ENCODE measurements at regions not wholly inside any gene's neighbourhood (a gene's known extent, or its start where the extent isn't known, plus 50 kb on each side); places are given as distances from the start of the nearest gene placed in this dataset.

GRCh38 chr1:93807311-93807930 is 71.6 kb downstream of the DNTTIP2 start:
- TF ChIP-seq, protein P1, sequence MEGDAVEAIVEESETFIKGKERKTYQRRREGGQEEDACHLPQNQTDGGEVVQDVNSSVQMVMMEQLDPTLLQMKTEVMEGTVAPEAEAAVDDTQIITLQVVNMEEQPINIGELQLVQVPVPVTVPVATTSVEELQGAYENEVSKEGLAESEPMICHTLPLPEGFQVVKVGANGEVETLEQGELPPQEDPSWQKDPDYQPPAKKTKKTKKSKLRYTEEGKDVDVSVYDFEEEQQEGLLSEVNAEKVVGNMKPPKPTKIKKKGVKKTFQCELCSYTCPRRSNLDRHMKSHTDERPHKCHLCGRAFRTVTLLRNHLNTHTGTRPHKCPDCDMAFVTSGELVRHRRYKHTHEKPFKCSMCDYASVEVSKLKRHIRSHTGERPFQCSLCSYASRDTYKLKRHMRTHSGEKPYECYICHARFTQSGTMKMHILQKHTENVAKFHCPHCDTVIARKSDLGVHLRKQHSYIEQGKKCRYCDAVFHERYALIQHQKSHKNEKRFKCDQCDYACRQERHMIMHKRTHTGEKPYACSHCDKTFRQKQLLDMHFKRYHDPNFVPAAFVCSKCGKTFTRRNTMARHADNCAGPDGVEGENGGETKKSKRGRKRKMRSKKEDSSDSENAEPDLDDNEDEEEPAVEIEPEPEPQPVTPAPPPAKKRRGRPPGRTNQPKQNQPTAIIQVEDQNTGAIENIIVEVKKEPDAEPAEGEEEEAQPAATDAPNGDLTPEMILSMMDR (IDR thresholded peaks at IDR 0.05), result no peak
- TF ChIP-seq POLR2A (IDR thresholded peaks at IDR 0.05), result no peak
- no peak overlapping the region for H3K27ac ChIP-seq
- no peak for DNase-seq
- H3K9me3 ChIP-seq, result peaks cover 0 to 22% (median 0%) of the 10 kb centered on the region in 12 donors
- H3K4me1 ChIP-seq, result peaks cover 0 to 36% (median 19%) of the 10 kb centered on the region in 12 donors
- ATAC-seq, result no peak
- 80 to 87% (median 83%) methylated on average over 2 of the region's 2 CpGs for WGBS, 4 donors
- H3K27me3 ChIP-seq, result no peaks in the 10 kb centered on the region
- intact Hi-C loops (cut with DNase I), result no loop called here
- no peaks in the 10 kb centered on the region for H3K36me3 ChIP-seq
- H3K4me3 ChIP-seq, result no peak overlapping the region

- no peak for TF ChIP-seq POLR2A (IDR thresholded peaks at IDR 0.05)
- TF ChIP-seq, protein P1 (IDR thresholded peaks at IDR 0.05), result no peak
- Histone ChIP-seq H3K4me1 (peaks cover 0 to 23% (median 12%) of the 10 kb centered on the region in 12 donors), H3K36me3 (no peaks in the 10 kb centered on the region), H3K27me3 (no peaks in the 10 kb centered on the region), H3K27ac (peak overlapping the region in 10 of 12 donors; percentile 9 to 67 (median 41)), H3K4me3 (no peak overlapping the region), H3K9me3 (peaks cover 0 to 22% (median 0%) of the 10 kb centered on the region in 12 donors)
- intact Hi-C loops (cut with DNase I), result no loop called here
- WGBS, 4 donors, result 81 to 100% (median 95%) methylated on average over 1 of the region's 1 CpG
- ATAC-seq (peak in 1 of 4 donors; percentile 36), DNase-seq (no peak)
Measured at GRCh38 chr1:93805027-93805610, 73.9 kb downstream of the DNTTIP2 start.

- TF ChIP-seq, protein P1 (IDR thresholded peaks at IDR 0.05), result no peak
- TF ChIP-seq POLR2A (IDR thresholded peaks at IDR 0.05), result no peak
- peak overlapping the region in 2 of 12 donors; percentile 3 to 10 for H3K4me3 ChIP-seq
- peak overlapping the region in 10 of 12 donors; percentile 9 to 67 (median 41) for H3K27ac ChIP-seq
- DNase-seq, result peak in 2 of 5 donors; percentile 41 to 47
- H3K4me1 ChIP-seq, result peaks cover 0 to 23% (median 12%) of the 10 kb centered on the region in 12 donors
- ATAC-seq, result peak; percentile 76 to 97 (median 95)
- intact Hi-C loops (cut with DNase I), result loop anchor here in 1 of 10 donors (5.0 kb wide), 2 partner anchors 37 to 82 kb away; no protein-coding TSS in a partner anchor
- 36 to 64% (median 48%) methylated on average over 3 of the region's 3 CpGs for WGBS, 4 donors
- H3K36me3 ChIP-seq, result no peaks in the 10 kb centered on the region
- peaks cover 0 to 22% (median 0%) of the 10 kb centered on the region in 12 donors for H3K9me3 ChIP-seq
- H3K27me3 ChIP-seq, result no peaks in the 10 kb centered on the region
Measured at GRCh38 chr1:93804412-93804811, 74.6 kb downstream of the DNTTIP2 start.

- intact Hi-C loops (cut with DNase I), result loop anchor here in 1 of 10 donors (5.0 kb wide), 2 partner anchors 34 to 79 kb away; no protein-coding TSS in a partner anchor
- no peak for ATAC-seq
- Histone ChIP-seq H3K36me3 (no peaks in the 10 kb centered on the region), H3K27me3 (no peaks in the 10 kb centered on the region), H3K4me3 (no peak overlapping the region), H3K27ac (no peak overlapping the region), H3K4me1 (peaks cover 0 to 35% (median 22%) of the 10 kb centered on the region in 12 donors), H3K9me3 (no peaks in the 10 kb centered on the region)
- 90 to 98% (median 95%) methylated on average over 5 of the region's 5 CpGs for WGBS, 4 donors
- no peak for TF ChIP-seq POLR2A (IDR thresholded peaks at IDR 0.05)
- TF ChIP-seq, protein P1 (IDR thresholded peaks at IDR 0.05), result no peak
- no peak for DNase-seq
Measured at GRCh38 chr1:93801471-93801870, 77.5 kb downstream of the DNTTIP2 start.

Data from heart left ventricle (tissue), 16 donors.